Activated naive CD4-positive, alpha-beta T cell treated with anti-CD3 and anti-CD28 coated beads, Interleukin-2, amount 50 U/mL, for 72 hours (primary cell): ENCODE measurements at regions not wholly inside any gene's neighbourhood (a gene's known extent, or its start where the extent isn't known, plus 50 kb on each side); places are given as distances from the start of the nearest gene placed in this dataset.

Source experiments
- ATAC-seq, 2 donors: fragments of 150-1000 bp; cut with Tn5 transposase; 2 replicates each; pipeline ENCODE4 v1.10.0; 2021; ENCODE audit warnings: mild to moderate bottlenecking in 2 of 2, moderate library complexity in 2 of 2
- DNase-seq, 2 donors: peaks; one replicate each; pipeline ENCODE4 v3.0.0; 2021 to 2022; ENCODE audit warnings: low spot score in 2 of 2
- H3K27ac Mint-ChIP-seq, 2 donors: one replicate each; pipeline ENCODE4 v1.8.0; 2022; ENCODE audit warnings: mild to moderate bottlenecking in 2 of 2, mixed read lengths in 2 of 2
- H3K36me3 Mint-ChIP-seq, 2 donors: one replicate each; pipeline ENCODE4 v1.8.0; 2022; ENCODE audit warnings: mixed read lengths in 2 of 2
- H3K9me3 Mint-ChIP-seq, 2 donors: one replicate each; pipeline ENCODE4 v1.8.0; 2022; ENCODE audit warnings: mixed read lengths in 2 of 2

GRCh38 chr2:33903701-33904100 lies 304.6 kb upstream of the FAM98A start:
- ATAC-seq (no peak), DNase-seq (no peak)
- peaks cover 7 to 10% of the 10 kb centered on the region in 2 donors for H3K9me3 Mint-ChIP-seq
- peaks cover 5 to 8% of the 10 kb centered on the region in 2 donors for H3K36me3 Mint-ChIP-seq
- H3K27ac Mint-ChIP-seq, result no peak overlapping the region

- peaks cover 5 to 8% of the 10 kb centered on the region in 2 donors for H3K36me3 Mint-ChIP-seq
- peaks cover 7 to 10% of the 10 kb centered on the region in 2 donors for H3K9me3 Mint-ChIP-seq
- no peak overlapping the region for H3K27ac Mint-ChIP-seq
- ATAC-seq, result no peak
- no peak for DNase-seq
Observed at GRCh38 chr2:33903215-33903614, 304.1 kb upstream of the FAM98A start.

- Mint-ChIP-seq H3K36me3 (peaks cover 5 to 8% of the 10 kb centered on the region in 2 donors), H3K27ac (no peak overlapping the region), H3K9me3 (peaks cover 7 to 10% of the 10 kb centered on the region in 2 donors)
- DNase-seq (no peak), ATAC-seq (no peak)
Observed at GRCh38 chr2:33900610-33901009, 301.5 kb upstream of the FAM98A start.

- peaks cover 0 to 2% of the 10 kb centered on the region in 2 donors for H3K36me3 Mint-ChIP-seq
- DNase-seq (no peak), ATAC-seq (no peak)
- no peak overlapping the region for H3K27ac Mint-ChIP-seq
- peaks cover 1 to 5% of the 10 kb centered on the region in 2 donors for H3K9me3 Mint-ChIP-seq
Observed at GRCh38 chr2:33897741-33898140, 298.6 kb upstream of the FAM98A start.

GRCh38 chr2:33893824-33894223 lies 294.7 kb upstream of the FAM98A start:
- no peak for ATAC-seq
- Mint-ChIP-seq H3K36me3 (no peaks in the 10 kb centered on the region), H3K9me3 (no peaks in the 10 kb centered on the region), H3K27ac (no peak overlapping the region)
- no peak for DNase-seq

- H3K9me3 Mint-ChIP-seq, result no peaks in the 10 kb centered on the region
- no peak for ATAC-seq
- H3K27ac Mint-ChIP-seq, result no peak overlapping the region
Observed at GRCh38 chr2:33891616-33892015, 292.5 kb upstream of the FAM98A start.

GRCh38 chr2:33890686-33891085 lies 291.6 kb upstream of the FAM98A start:
- H3K36me3 Mint-ChIP-seq, result no peaks in the 10 kb centered on the region
- no peak for ATAC-seq
- DNase-seq, result no peak
- H3K27ac Mint-ChIP-seq, result no peak overlapping the region
- H3K9me3 Mint-ChIP-seq, result no peaks in the 10 kb centered on the region

More at GRCh38 chr2:33891616-33892015, 292.5 kb upstream of the FAM98A start:
- H3K36me3 Mint-ChIP-seq, result no peaks in the 10 kb centered on the region
- DNase-seq, result no peak

- H3K27ac Mint-ChIP-seq, result no peak overlapping the region
- H3K9me3 Mint-ChIP-seq, result no peaks in the 10 kb centered on the region
- ATAC-seq (no peak), DNase-seq (no peak)
- H3K36me3 Mint-ChIP-seq, result no peaks in the 10 kb centered on the region
Observed at GRCh38 chr2:33877348-33878016, 278.4 kb upstream of the FAM98A start.

GRCh38 chr2:33873076-33873605 lies 274.0 kb upstream of the FAM98A start:
- no peak overlapping the region for H3K27ac Mint-ChIP-seq
- H3K9me3 Mint-ChIP-seq, result peaks cover 9 to 13% of the 10 kb centered on the region in 2 donors
- H3K36me3 Mint-ChIP-seq, result peaks cover 0 to 6% of the 10 kb centered on the region in 2 donors
- no peak for DNase-seq
- no peak for ATAC-seq

GRCh38 chr2:33859811-33860461 lies 260.8 kb upstream of the FAM98A start:
- ATAC-seq, result peak; percentile 41 to 63
- DNase-seq, result no peak
- Mint-ChIP-seq H3K27ac (peak overlapping the region in 1 of 2 donors; percentile 13), H3K36me3 (peaks cover 0 to 10% of the 10 kb centered on the region in 2 donors), H3K9me3 (peaks cover 5 to 24% of the 10 kb centered on the region in 2 donors)

- Mint-ChIP-seq H3K27ac (peak overlapping the region in 1 of 2 donors; percentile 13), H3K36me3 (peaks cover 0 to 14% of the 10 kb centered on the region in 2 donors), H3K9me3 (peaks cover 7 to 26% of the 10 kb centered on the region in 2 donors)
- no peak for DNase-seq
- no peak for ATAC-seq
Observed at GRCh38 chr2:33859176-33859575, 260.1 kb upstream of the FAM98A start.

- Mint-ChIP-seq H3K9me3 (peaks cover 15 to 20% of the 10 kb centered on the region in 2 donors), H3K27ac (no peak overlapping the region), H3K36me3 (peaks cover 11 to 20% of the 10 kb centered on the region in 2 donors)
- DNase-seq (no peak), ATAC-seq (no peak)
Observed at GRCh38 chr2:33848486-33848885, 249.4 kb upstream of the FAM98A start.

GRCh38 chr2:33839791-33840190 lies 240.7 kb upstream of the FAM98A start:
- ATAC-seq, result no peak
- no peaks in the 10 kb centered on the region for H3K36me3 Mint-ChIP-seq

GRCh38 chr2:33836628-33837027 lies 237.5 kb upstream of the FAM98A start:
- Mint-ChIP-seq H3K36me3 (no peaks in the 10 kb centered on the region), H3K9me3 (peaks cover 0 to 3% of the 10 kb centered on the region in 2 donors), H3K27ac (no peak overlapping the region)
- ATAC-seq (no peak), DNase-seq (no peak)

More at GRCh38 chr2:33839791-33840190, 240.7 kb upstream of the FAM98A start:
- no peak for DNase-seq
- H3K9me3 Mint-ChIP-seq, result no peaks in the 10 kb centered on the region
- no peak overlapping the region for H3K27ac Mint-ChIP-seq

- Mint-ChIP-seq H3K27ac (no peak overlapping the region), H3K36me3 (no peaks in the 10 kb centered on the region), H3K9me3 (peaks cover 0 to 3% of the 10 kb centered on the region in 2 donors)
- ATAC-seq, result no peak
- DNase-seq, result no peak
Observed at GRCh38 chr2:33835911-33836310, 236.8 kb upstream of the FAM98A start.

GRCh38 chr2:33822964-33823363 lies 223.9 kb upstream of the FAM98A start:
- Mint-ChIP-seq H3K36me3 (no peaks in the 10 kb centered on the region), H3K27ac (no peak overlapping the region), H3K9me3 (peaks cover 7 to 13% of the 10 kb centered on the region in 2 donors)
- ATAC-seq, result no peak
- no peak for DNase-seq

- DNase-seq (no peak), ATAC-seq (no peak)
- Mint-ChIP-seq H3K27ac (no peak overlapping the region), H3K36me3 (no peaks in the 10 kb centered on the region), H3K9me3 (no peaks in the 10 kb centered on the region)
Observed at GRCh38 chr2:33812707-33813106, 213.6 kb upstream of the FAM98A start.
